KMS-11 (cell line): ENCODE measurements at regions not wholly inside any gene's neighbourhood (a gene's known extent, or its start where the extent isn't known, plus 50 kb on each side); places are given as distances from the start of the nearest gene placed in this dataset.

ENCODE experiments used
- H2AFZ ChIP-seq: fragments of 200-600 bp; sonication (generic); 2 replicates; pipeline ENCODE4 v1.6.1; 2016; ENCODE audit warnings: antibody characterized with exemption, mixed run types, low read depth
- H3K27ac ChIP-seq: fragments of 200-600 bp; sonication (generic); 2 replicates; pipeline ENCODE4 v1.6.1; 2016; ENCODE audit warnings: mild to moderate bottlenecking, mixed run types
- H3K27me3 ChIP-seq: fragments of 200-600 bp; sonication (generic); 2 replicates; pipeline ENCODE4 v1.6.1; 2017; ENCODE audit warnings: mild to moderate bottlenecking, low read depth, mixed run types, moderate library complexity; ENCODE audit not compliant: insufficient read depth
- H3K36me3 ChIP-seq: fragments of 200-600 bp; sonication (generic); 2 replicates; pipeline ENCODE4 v1.6.1; 2017; ENCODE audit warnings: mild to moderate bottlenecking, mixed run types; ENCODE audit not compliant: insufficient read depth
- H3K4me1 ChIP-seq: fragments of 200-600 bp; sonication (generic); 2 replicates; pipeline ENCODE4 v1.6.1; 2016; ENCODE audit warnings: mild to moderate bottlenecking, low read depth, mixed run types; ENCODE audit not compliant: poor library complexity, severe bottlenecking
- H3K4me2 ChIP-seq: fragments of 200-600 bp; sonication (generic); 2 replicates; pipeline ENCODE4 v1.7.0; 2016; ENCODE audit warnings: mild to moderate bottlenecking, mixed run types
- H3K4me3 ChIP-seq: fragments of 200-600 bp; sonication (generic); IDR thresholded peaks from 2 replicates; pipeline ENCODE4 v1.6.1; 2017; ENCODE audit warnings: low read depth, low read length, mixed read lengths; ENCODE audit not compliant: insufficient read depth
- H3K79me2 ChIP-seq: fragments of 200-600 bp; sonication (generic); 2 replicates; pipeline ENCODE4 v1.6.1; 2016; ENCODE audit warnings: low read depth, mixed run types; ENCODE audit not compliant: insufficient read depth
- H3K9ac ChIP-seq: fragments of 200-600 bp; sonication (generic); 2 replicates; pipeline ENCODE4 v1.6.1; 2016; ENCODE audit warnings: mild to moderate bottlenecking, mixed run types
- H4K20me1 ChIP-seq: fragments of 200-600 bp; sonication (generic); 2 replicates; pipeline ENCODE4 v1.6.1; 2016; ENCODE audit warnings: mild to moderate bottlenecking, mixed run types; ENCODE audit not compliant: insufficient read depth
- CTCF ChIP-seq: fragments of 200-600 bp; sonication (generic); conservative IDR thresholded peaks from 2 replicates; pipeline ENCODE4 v1.6.1; 2017; ENCODE audit warnings: low read depth, mild to moderate bottlenecking, antibody characterized with exemption, low read length, moderate library complexity, mixed read lengths

- Histone ChIP-seq H3K27ac (no peak overlapping the region), H3K36me3 (no peaks in the 10 kb centered on the region), H3K4me2 (no peak overlapping the region), H3K9ac (no peak overlapping the region), H2AFZ (no peak overlapping the region), H3K4me3 (no peak overlapping the region), H3K27me3 (no peaks in the 10 kb centered on the region), H3K79me2 (no peaks in the 10 kb centered on the region), H3K4me1 (no peaks in the 10 kb centered on the region), H4K20me1 (no peaks in the 10 kb centered on the region)
- no peak for TF ChIP-seq CTCF
Measured at GRCh38 chr15:62799919-62800318, 242.6 kb upstream of the TPM1 start.

DNA sequence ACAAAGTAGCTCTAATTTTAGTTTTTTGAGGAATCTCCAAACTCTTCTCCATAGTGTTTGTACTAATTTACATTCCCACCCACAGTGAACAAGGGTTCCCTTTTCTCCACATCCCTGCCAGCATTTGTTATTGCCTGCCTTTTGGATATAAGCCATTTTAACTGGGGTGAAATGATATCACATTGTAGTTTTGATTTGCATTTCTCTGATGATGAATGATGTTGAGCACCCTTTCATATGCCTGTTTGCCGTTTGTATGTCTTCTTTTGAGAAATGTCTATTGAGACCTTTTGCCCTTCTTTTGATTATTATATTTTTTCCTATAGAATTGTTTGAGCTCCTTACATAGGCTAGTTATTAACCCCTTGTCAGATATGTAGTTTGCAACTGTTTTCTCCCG, 239.9 kb upstream of the TPM1 start:
- H3K4me3 ChIP-seq, result no peak overlapping the region
- no peaks in the 10 kb centered on the region for H3K27me3 ChIP-seq
- H4K20me1 ChIP-seq, result no peaks in the 10 kb centered on the region
- H3K79me2 ChIP-seq, result no peaks in the 10 kb centered on the region
- no peaks in the 10 kb centered on the region for H3K4me1 ChIP-seq
- no peak overlapping the region for H3K9ac ChIP-seq
- H3K36me3 ChIP-seq, result no peaks in the 10 kb centered on the region
- H3K4me2 ChIP-seq, result no peak overlapping the region
- H3K27ac ChIP-seq, result no peak overlapping the region
- no peak overlapping the region for H2AFZ ChIP-seq
- TF ChIP-seq CTCF, result no peak

DNA sequence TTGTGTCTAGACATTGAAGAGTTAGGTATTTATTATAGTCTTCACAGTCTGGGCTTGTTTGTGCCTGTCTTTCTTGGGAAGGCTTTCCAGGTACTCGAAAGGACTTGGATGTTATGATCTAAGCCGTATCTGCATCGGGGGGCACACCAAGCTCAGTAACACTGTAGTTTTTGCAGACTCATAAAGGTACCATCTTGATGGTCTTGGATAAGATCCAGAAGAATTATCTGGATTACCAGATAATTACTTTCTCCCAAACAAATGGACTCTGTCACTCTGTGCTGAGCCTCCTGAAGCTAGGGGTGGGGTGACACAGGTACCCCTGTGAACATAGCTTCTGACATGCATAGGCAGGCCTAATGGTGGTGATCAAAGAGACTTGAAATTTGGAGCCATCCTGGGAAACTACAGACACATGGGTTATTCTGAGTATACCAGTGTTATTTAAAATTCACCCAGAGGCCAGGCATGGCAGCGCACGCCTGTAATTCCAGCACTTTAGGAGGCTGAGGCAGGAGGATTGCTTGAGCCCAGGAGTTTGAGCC, 238.6 kb upstream of the TPM1 start:
- H3K4me1 ChIP-seq, result no peaks in the 10 kb centered on the region
- H3K4me3 ChIP-seq, result no peak overlapping the region
- no peaks in the 10 kb centered on the region for H3K36me3 ChIP-seq
- H3K4me2 ChIP-seq, result no peak overlapping the region
- H3K27me3 ChIP-seq, result no peaks in the 10 kb centered on the region
- no peak for TF ChIP-seq CTCF
- H4K20me1 ChIP-seq, result no peaks in the 10 kb centered on the region
- no peak overlapping the region for H3K9ac ChIP-seq
- no peak overlapping the region for H2AFZ ChIP-seq
- no peaks in the 10 kb centered on the region for H3K79me2 ChIP-seq
- H3K27ac ChIP-seq, result no peak overlapping the region

GRCh38 chr15:62805502-62805901, 237.0 kb upstream of the TPM1 start:
- no peak overlapping the region for H2AFZ ChIP-seq
- no peak overlapping the region for H3K9ac ChIP-seq
- no peak overlapping the region for H3K27ac ChIP-seq
- no peaks in the 10 kb centered on the region for H3K27me3 ChIP-seq
- no peak for TF ChIP-seq CTCF
- H4K20me1 ChIP-seq, result no peaks in the 10 kb centered on the region
- H3K36me3 ChIP-seq, result no peaks in the 10 kb centered on the region
- no peaks in the 10 kb centered on the region for H3K79me2 ChIP-seq
- no peaks in the 10 kb centered on the region for H3K4me1 ChIP-seq
- no peak overlapping the region for H3K4me3 ChIP-seq
- no peak overlapping the region for H3K4me2 ChIP-seq
